Activated CD4-positive, alpha-beta T cell treated with anti-CD3 and anti-CD28 coated beads, Interleukin-2, amount 50 U/mL, for 16 hours (primary cell): ENCODE measurements at regions not wholly inside any gene's neighbourhood (a gene's known extent, or its start where the extent isn't known, plus 50 kb on each side); places are given as distances from the start of the nearest gene placed in this dataset.

Experiments used
- DNase-seq: peaks from one replicate; pipeline ENCODE4 v3.0.0-alpha.2; 2020

- DNase-seq = no peak
Measured at GRCh38 chr17:63349478-63350000, 96.6 kb downstream of the CYB561 start.

- DNase-seq = no peak
Measured at GRCh38 chr17:63350364-63350763, 95.7 kb downstream of the CYB561 start.

- DNase-seq = no peak
Measured at GRCh38 chr17:63354256-63354655, 91.8 kb downstream of the CYB561 start.

GRCh38 chr17:63356337-63356757, 89.8 kb downstream of the CYB561 start:
- peak; percentile 12 for DNase-seq

GRCh38 chr17:63358111-63358839, 87.8 kb downstream of the CYB561 start:
- no peak for DNase-seq

GRCh38 chr17:63358956-63359355, 87.2 kb downstream of the CYB561 start:
- no peak for DNase-seq

- DNase-seq = no peak
Measured at GRCh38 chr17:63361182-63361581, 84.9 kb downstream of the CYB561 start.

- DNase-seq = no peak
Measured at GRCh38 chr17:63362115-63362514, 84.0 kb downstream of the CYB561 start.

- no peak for DNase-seq
Measured at GRCh38 chr17:63364387-63364786, 81.7 kb downstream of the CYB561 start.

- no peak for DNase-seq
Measured at GRCh38 chr17:63364944-63365343, 81.2 kb downstream of the CYB561 start.

GRCh38 chr17:63365366-63366240, 80.5 kb downstream of the CYB561 start:
- DNase-seq = no peak

GRCh38 chr17:63366241-63366566, 79.9 kb downstream of the CYB561 start:
- no peak for DNase-seq

GRCh38 chr17:63369233-63369632, 76.9 kb downstream of the CYB561 start:
- no peak for DNase-seq

GRCh38 chr17:63370696-63371095, 75.4 kb downstream of the CYB561 start:
- no peak for DNase-seq

GRCh38 chr17:63376949-63377348, 69.2 kb downstream of the CYB561 start:
- DNase-seq = no peak

- no peak for DNase-seq
Measured at GRCh38 chr17:63378411-63379375, 67.4 kb downstream of the CYB561 start.

- no peak for DNase-seq
Measured at GRCh38 chr17:63379636-63380035, 66.5 kb downstream of the CYB561 start.

- no peak for DNase-seq
Measured at GRCh38 chr17:63381101-63381729, 64.9 kb downstream of the CYB561 start.

- DNase-seq = no peak
Measured at GRCh38 chr17:63382136-63382535, 64.0 kb downstream of the CYB561 start.
